H9 (cell line): ENCODE measurements at regions not wholly inside any gene's neighbourhood (a gene's known extent, or its start where the extent isn't known, plus 50 kb on each side); places are given as distances from the start of the nearest gene placed in this dataset.

Experiments used
- DNase-seq: peaks from one replicate; pipeline ENCODE4 v3.0.0-alpha.2; 2017
- H2AFZ ChIP-seq: one replicate; pipeline ENCODE4 v1.6.1; 2013; ENCODE audit warnings: mild to moderate bottlenecking, low read length, control low read depth, moderate library complexity
- H2AK5ac ChIP-seq: 2 replicates; pipeline ENCODE4 v1.6.1; 2013; ENCODE audit warnings: low read length, control low read depth, mixed read lengths; ENCODE audit not compliant: insufficient read length
- H2BK120ac ChIP-seq: one replicate; pipeline ENCODE4 v1.6.1; 2013; ENCODE audit warnings: low read depth, mild to moderate bottlenecking, low read length, control low read depth, inconsistent platforms; ENCODE audit not compliant: poor library complexity, severe bottlenecking
- H2BK12ac ChIP-seq: 2 replicates; pipeline ENCODE4 v1.6.1; 2013; ENCODE audit warnings: low read length, control low read depth, mixed read lengths, low read depth; ENCODE audit not compliant: insufficient read length
- H2BK15ac ChIP-seq: 2 replicates; pipeline ENCODE4 v1.6.1; 2013; ENCODE audit warnings: low read depth, low read length, control low read depth
- H2BK20ac ChIP-seq: one replicate; pipeline ENCODE4 v1.6.1; 2013; ENCODE audit warnings: low read depth, mild to moderate bottlenecking, low read length, control low read depth, inconsistent platforms; ENCODE audit not compliant: poor library complexity, severe bottlenecking
- H2BK5ac ChIP-seq: 2 replicates; pipeline ENCODE4 v1.6.1; 2013; ENCODE audit warnings: low read length, control low read depth, mixed read lengths; ENCODE audit not compliant: insufficient read length
- H3K14ac ChIP-seq: 2 replicates; pipeline ENCODE4 v1.6.1; 2013; ENCODE audit warnings: low read length, control low read depth; ENCODE audit not compliant: insufficient read depth
- H3K18ac ChIP-seq: 2 replicates; pipeline ENCODE4 v1.6.1; 2013; ENCODE audit warnings: low read depth, mild to moderate bottlenecking, mixed read lengths, low read length, control low read depth; ENCODE audit not compliant: insufficient read length
- H3K23ac ChIP-seq: 2 replicates; pipeline ENCODE4 v1.6.1; 2013; ENCODE audit warnings: low read length, control low read depth, mixed read lengths, low read depth; ENCODE audit not compliant: insufficient read length
- H3K23me2 ChIP-seq: 2 replicates; pipeline ENCODE4 v1.6.1; 2013; ENCODE audit warnings: low read depth, mild to moderate bottlenecking, mixed read lengths, low read length, control low read depth; ENCODE audit not compliant: insufficient read length, poor library complexity, severe bottlenecking
- H3K27ac ChIP-seq: 2 replicates; pipeline ENCODE4 v1.5.1; 2013; ENCODE audit warnings: low read length, control low read depth, mixed read lengths, low read depth; ENCODE audit not compliant: insufficient read length
- H3K27me3 ChIP-seq: 2 replicates; pipeline ENCODE4 v1.6.1; 2013; ENCODE audit warnings: low read length, control low read depth, inconsistent platforms; ENCODE audit not compliant: insufficient read depth
- H3K4ac ChIP-seq: 2 replicates; pipeline ENCODE4 v1.6.1; 2013; ENCODE audit warnings: low read depth, mild to moderate bottlenecking, control low read depth, inconsistent platforms, low read length, moderate library complexity
- H3K4me1 ChIP-seq: 2 replicates; pipeline ENCODE4 v1.6.1; 2013; ENCODE audit warnings: low read length, control low read depth, inconsistent platforms; ENCODE audit not compliant: insufficient read depth
- H3K4me2 ChIP-seq: 2 replicates; pipeline ENCODE4 v1.6.1; 2013; ENCODE audit warnings: low read length, control low read depth, mixed read lengths; ENCODE audit not compliant: insufficient read length, insufficient read depth
- H3K56ac ChIP-seq: 2 replicates; pipeline ENCODE4 v1.6.1; 2013; ENCODE audit warnings: low read depth, mild to moderate bottlenecking, mixed read lengths, low read length, control low read depth; ENCODE audit not compliant: insufficient read length
- H3K79me1 ChIP-seq: 2 replicates; pipeline ENCODE4 v1.6.1; 2013; ENCODE audit warnings: low read depth, mild to moderate bottlenecking, moderate library complexity, low read length, control low read depth, inconsistent platforms; ENCODE audit not compliant: insufficient read depth, poor library complexity, severe bottlenecking
- H3K79me2 ChIP-seq: 2 replicates; pipeline ENCODE4 v1.6.1; 2013; ENCODE audit warnings: low read length, control low read depth, inconsistent platforms; ENCODE audit not compliant: insufficient read depth
- H3K9ac ChIP-seq: 2 replicates; pipeline ENCODE4 v1.6.1; 2013; ENCODE audit warnings: low read length, control low read depth, mixed read lengths; ENCODE audit not compliant: insufficient read length; ENCODE audit errors: extremely low read depth
- H3K9me3 ChIP-seq: one replicate; pipeline ENCODE4 v1.6.1; 2013; ENCODE audit warnings: low read depth, low read length, inconsistent platforms; ENCODE audit not compliant: control insufficient read depth
- H3T11ph ChIP-seq: one replicate; pipeline ENCODE4 v1.6.1; 2013; ENCODE audit warnings: mild to moderate bottlenecking, low read length, control low read depth, inconsistent platforms
- H4K20me1 ChIP-seq: one replicate; pipeline ENCODE4 v1.6.1; 2013; ENCODE audit not compliant: control insufficient read depth, insufficient read length, insufficient read depth
- H4K5ac ChIP-seq: 2 replicates; pipeline ENCODE4 v1.6.1; 2013; ENCODE audit warnings: low read depth, mild to moderate bottlenecking, mixed read lengths, low read length, control low read depth; ENCODE audit not compliant: insufficient read length
- H4K8ac ChIP-seq: replicated peaks from 2 replicates; pipeline ENCODE4 v1.6.1; 2013; ENCODE audit warnings: low read length, control low read depth, mixed read lengths, low read depth; ENCODE audit not compliant: insufficient read length
- H4K91ac ChIP-seq: 2 replicates; pipeline ENCODE4 v1.6.1; 2013; ENCODE audit warnings: low read depth, mild to moderate bottlenecking, moderate library complexity, mixed read lengths, low read length, control low read depth; ENCODE audit not compliant: insufficient read length
- H3K27ac Mint-ChIP-seq, 3 experiments: 2 replicates in 2 of 3; 3 replicates in 1 of 3; pipeline ENCODE4 v1.8.0; 2020 to 2021; ENCODE audit warnings: mixed read lengths in 3 of 3, mild to moderate bottlenecking in 1 of 3, moderate library complexity in 1 of 3
- H3K27me3 Mint-ChIP-seq: 2 replicates; pipeline ENCODE4 v1.8.0; 2021; ENCODE audit warnings: low read depth, mild to moderate bottlenecking, moderate library complexity, mixed read lengths
- H3K36me3 Mint-ChIP-seq, 3 experiments: 2 replicates in 2 of 3; 3 replicates in 1 of 3; pipeline ENCODE4 v1.8.0; 2020 to 2021; ENCODE audit warnings: low read depth in 3 of 3, mixed read lengths in 3 of 3; ENCODE audit not compliant: insufficient read depth in 1 of 3
- H3K4me1 Mint-ChIP-seq, 2 experiments: 2 replicates each; pipeline ENCODE4 v1.8.0; 2020; ENCODE audit warnings: mixed read lengths in 2 of 2
- H3K4me3 Mint-ChIP-seq, 2 experiments: 2 replicates in 1 of 2; 3 replicates in 1 of 2; pipeline ENCODE4 v1.8.0; 2020 to 2021; ENCODE audit warnings: mild to moderate bottlenecking in 2 of 2, mixed read lengths in 2 of 2, moderate library complexity in 1 of 2
- H3K9me3 Mint-ChIP-seq, 2 experiments: 2 replicates in 1 of 2; 3 replicates in 1 of 2; pipeline ENCODE4 v1.8.0; 2020; ENCODE audit warnings: mild to moderate bottlenecking in 2 of 2, mixed read lengths in 2 of 2, moderate library complexity in 1 of 2
- WGBS: extraction: QIAGEN DNeasy Blood & Tissue Kit; methylation state at CpG from one replicate; pipeline ENCODE4 v1.1.7; 2013; ENCODE audit warnings: missing lambda C conversion rate, low lambda C conversion rate, mixed read lengths; ENCODE audit not compliant: insufficient read length; ENCODE audit errors: extremely low coverage; 5-methylcytosine and 5-hydroxymethylcytosine counted together
- TF ChIP-seq, protein P1 (sequence below): fragments of 200-600 bp; sonication (generic); conservative IDR thresholded peaks from 3 replicates; pipeline ENCODE4 v1.8.0; 2021; ENCODE audit warnings: antibody characterized with exemption, mild to moderate bottlenecking

DNA sequence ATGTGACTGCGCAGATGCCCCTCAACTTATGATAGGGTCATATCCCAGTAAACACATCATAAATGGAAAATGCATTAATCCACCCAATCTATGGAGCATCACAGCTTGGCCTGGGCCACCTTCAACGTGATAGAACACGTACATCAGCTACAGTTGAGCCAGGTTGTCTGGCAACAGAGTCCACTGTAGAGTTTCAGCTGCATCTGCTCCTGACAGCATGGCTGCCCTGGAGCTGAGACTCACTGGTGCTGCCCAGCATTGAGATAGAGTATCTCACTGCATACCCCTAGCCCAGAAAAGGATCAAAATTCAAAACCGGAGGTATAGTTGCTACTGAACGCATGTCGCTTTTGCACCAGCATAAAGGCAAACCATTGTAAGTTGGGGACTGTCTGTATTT lies 437.7 kb upstream of the MKI67 start:
- Histone ChIP-seq H3K23ac (no peak overlapping the region), H2BK12ac (no peak overlapping the region), H2BK120ac (no peak overlapping the region), H3K79me1 (no peaks in the 10 kb centered on the region), H3K4ac (no peak overlapping the region), H3K18ac (no peak overlapping the region), H3T11ph (no peak overlapping the region), H3K9ac (no peak overlapping the region), H3K79me2 (no peaks in the 10 kb centered on the region), H3K4me2 (no peak overlapping the region), H2AK5ac (no peak overlapping the region), H2AFZ (no peak overlapping the region), H3K27ac (no peak overlapping the region), H3K56ac (no peak overlapping the region), H3K4me1 (no peaks in the 10 kb centered on the region), H2BK20ac (no peak overlapping the region), H4K8ac (no peak overlapping the region), H2BK15ac (no peak overlapping the region), H2BK5ac (no peak overlapping the region), H3K9me3 (peaks cover 13% of the 10 kb centered on the region), H3K27me3 (no peaks in the 10 kb centered on the region), H4K91ac (no peak overlapping the region), H4K5ac (no peak overlapping the region), H3K23me2 (no peaks in the 10 kb centered on the region), H4K20me1 (no peaks in the 10 kb centered on the region), H3K14ac (no peak overlapping the region)
- TF ChIP-seq, protein P1, sequence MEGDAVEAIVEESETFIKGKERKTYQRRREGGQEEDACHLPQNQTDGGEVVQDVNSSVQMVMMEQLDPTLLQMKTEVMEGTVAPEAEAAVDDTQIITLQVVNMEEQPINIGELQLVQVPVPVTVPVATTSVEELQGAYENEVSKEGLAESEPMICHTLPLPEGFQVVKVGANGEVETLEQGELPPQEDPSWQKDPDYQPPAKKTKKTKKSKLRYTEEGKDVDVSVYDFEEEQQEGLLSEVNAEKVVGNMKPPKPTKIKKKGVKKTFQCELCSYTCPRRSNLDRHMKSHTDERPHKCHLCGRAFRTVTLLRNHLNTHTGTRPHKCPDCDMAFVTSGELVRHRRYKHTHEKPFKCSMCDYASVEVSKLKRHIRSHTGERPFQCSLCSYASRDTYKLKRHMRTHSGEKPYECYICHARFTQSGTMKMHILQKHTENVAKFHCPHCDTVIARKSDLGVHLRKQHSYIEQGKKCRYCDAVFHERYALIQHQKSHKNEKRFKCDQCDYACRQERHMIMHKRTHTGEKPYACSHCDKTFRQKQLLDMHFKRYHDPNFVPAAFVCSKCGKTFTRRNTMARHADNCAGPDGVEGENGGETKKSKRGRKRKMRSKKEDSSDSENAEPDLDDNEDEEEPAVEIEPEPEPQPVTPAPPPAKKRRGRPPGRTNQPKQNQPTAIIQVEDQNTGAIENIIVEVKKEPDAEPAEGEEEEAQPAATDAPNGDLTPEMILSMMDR = no peak
- DNase-seq = no peak
- H3K27me3 Mint-ChIP-seq = peaks cover 4% of the 10 kb centered on the region
- H3K4me3 Mint-ChIP-seq = no peak overlapping the region
- no peaks in the 10 kb centered on the region; a peak in 1 of 4 replicates for H3K4me1 Mint-ChIP-seq
- peaks cover 6 to 21% (median 8%) of the 10 kb centered on the region in 3 experiments; a peak in 6 of 7 replicates for H3K36me3 Mint-ChIP-seq
- H3K9me3 Mint-ChIP-seq = peaks cover 25 to 29% of the 10 kb centered on the region in 2 experiments
- no CpG with 5 or more reads among the region's 6 CpGs for WGBS
- no peak overlapping the region for H3K27ac Mint-ChIP-seq
